ENCODE measurements at regions not wholly inside any gene's neighbourhood (a gene's known extent, or its start where the extent isn't known, plus 50 kb on each side); places are given as distances from the start of the nearest gene placed in this dataset.

DNA sequence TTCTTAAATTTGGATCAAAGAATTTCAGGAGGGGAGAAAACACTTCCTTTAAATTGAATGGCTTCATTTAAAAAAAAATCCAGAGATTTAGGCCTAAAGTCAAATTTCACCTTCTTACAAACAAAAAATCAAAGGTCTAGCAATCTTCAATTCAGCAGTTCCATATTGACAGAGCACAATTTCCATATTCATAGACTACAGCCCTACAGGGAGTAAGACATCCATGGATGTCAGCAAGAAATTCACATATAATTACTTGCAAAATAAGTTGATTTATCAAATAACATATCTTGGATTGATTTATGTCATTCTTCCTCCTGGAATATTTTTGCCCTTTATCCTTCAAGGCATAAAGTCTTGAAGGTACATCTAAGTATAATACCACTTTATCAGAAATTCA lies 103.4 kb downstream of the CNTN3 start:
- no peaks in the 10 kb centered on the region for H3K9me3 Mint-ChIP-seq
- no peaks in the 10 kb centered on the region for H3K27me3 Mint-ChIP-seq (ENCODE audit: low read depth)
- H3K36me3 Mint-ChIP-seq (ENCODE audit: low read depth): no peaks in the 10 kb centered on the region
- TF ChIP-seq, protein P1, sequence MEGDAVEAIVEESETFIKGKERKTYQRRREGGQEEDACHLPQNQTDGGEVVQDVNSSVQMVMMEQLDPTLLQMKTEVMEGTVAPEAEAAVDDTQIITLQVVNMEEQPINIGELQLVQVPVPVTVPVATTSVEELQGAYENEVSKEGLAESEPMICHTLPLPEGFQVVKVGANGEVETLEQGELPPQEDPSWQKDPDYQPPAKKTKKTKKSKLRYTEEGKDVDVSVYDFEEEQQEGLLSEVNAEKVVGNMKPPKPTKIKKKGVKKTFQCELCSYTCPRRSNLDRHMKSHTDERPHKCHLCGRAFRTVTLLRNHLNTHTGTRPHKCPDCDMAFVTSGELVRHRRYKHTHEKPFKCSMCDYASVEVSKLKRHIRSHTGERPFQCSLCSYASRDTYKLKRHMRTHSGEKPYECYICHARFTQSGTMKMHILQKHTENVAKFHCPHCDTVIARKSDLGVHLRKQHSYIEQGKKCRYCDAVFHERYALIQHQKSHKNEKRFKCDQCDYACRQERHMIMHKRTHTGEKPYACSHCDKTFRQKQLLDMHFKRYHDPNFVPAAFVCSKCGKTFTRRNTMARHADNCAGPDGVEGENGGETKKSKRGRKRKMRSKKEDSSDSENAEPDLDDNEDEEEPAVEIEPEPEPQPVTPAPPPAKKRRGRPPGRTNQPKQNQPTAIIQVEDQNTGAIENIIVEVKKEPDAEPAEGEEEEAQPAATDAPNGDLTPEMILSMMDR (conservative IDR thresholded peaks at IDR 0.05): no peak
- no peak for DNase-seq (ENCODE audit: low read depth, low spot score)
- no peak overlapping the region for H3K27ac Mint-ChIP-seq (ENCODE audit: unreplicated experiment)
- no peaks in the 10 kb centered on the region for H3K4me1 Mint-ChIP-seq
- no peak overlapping the region for H3K4me3 Mint-ChIP-seq

- Mint-ChIP-seq H3K4me1 (no peaks in the 10 kb centered on the region), H3K4me3 (no peak overlapping the region), H3K27me3 (ENCODE audit: low read depth) (no peaks in the 10 kb centered on the region), H3K36me3 (ENCODE audit: low read depth) (no peaks in the 10 kb centered on the region), H3K27ac (ENCODE audit: unreplicated experiment) (no peak overlapping the region), H3K9me3 (no peaks in the 10 kb centered on the region)
- no peak for DNase-seq (ENCODE audit: low read depth, low spot score)
- TF ChIP-seq, protein P1 (conservative IDR thresholded peaks at IDR 0.05): no peak
Observed at GRCh38 chr3:74510261-74510818, 104.1 kb downstream of the CNTN3 start.

- Mint-ChIP-seq H3K4me1 (peaks cover 1% of the 10 kb centered on the region), H3K27ac (ENCODE audit: unreplicated experiment) (no peak overlapping the region), H3K9me3 (no peaks in the 10 kb centered on the region), H3K36me3 (ENCODE audit: low read depth) (no peaks in the 10 kb centered on the region), H3K27me3 (ENCODE audit: low read depth) (no peaks in the 10 kb centered on the region), H3K4me3 (no peak overlapping the region)
- TF ChIP-seq, protein P1 (conservative IDR thresholded peaks at IDR 0.05): no peak
- no peak for DNase-seq (ENCODE audit: low read depth, low spot score)
Observed at GRCh38 chr3:74507691-74508090, 106.8 kb downstream of the CNTN3 start.

DNA sequence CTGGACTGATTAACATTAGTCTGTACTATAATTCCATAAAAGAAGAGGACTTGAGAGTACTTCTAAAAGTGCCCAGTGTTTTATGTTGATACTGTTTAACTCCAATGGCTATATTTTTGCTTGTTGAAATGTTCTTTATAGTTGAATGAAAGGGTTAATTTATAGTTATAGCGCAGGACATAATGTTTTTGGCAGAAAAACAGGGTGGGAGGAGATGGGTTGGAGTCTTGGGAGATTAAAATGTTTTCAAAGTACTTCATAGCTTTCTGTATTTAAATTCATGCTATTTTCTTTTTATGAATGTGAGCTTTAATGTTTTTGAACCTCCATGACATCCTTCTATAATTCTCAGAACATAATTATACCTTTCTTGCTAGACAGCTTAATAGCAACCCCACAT lies 108.2 kb downstream of the CNTN3 start:
- H3K4me1 Mint-ChIP-seq: peaks cover 5% of the 10 kb centered on the region
- DNase-seq (ENCODE audit: low read depth, low spot score): no peak
- H3K27ac Mint-ChIP-seq (ENCODE audit: unreplicated experiment): no peak overlapping the region
- H3K9me3 Mint-ChIP-seq: no peaks in the 10 kb centered on the region
- TF ChIP-seq, protein P1 (conservative IDR thresholded peaks at IDR 0.05): no peak
- H3K27me3 Mint-ChIP-seq (ENCODE audit: low read depth): no peaks in the 10 kb centered on the region
- H3K4me3 Mint-ChIP-seq: no peak overlapping the region
- H3K36me3 Mint-ChIP-seq (ENCODE audit: low read depth): no peaks in the 10 kb centered on the region

GRCh38 chr3:74501007-74501406 lies 113.5 kb downstream of the CNTN3 start:
- TF ChIP-seq, protein P1 (conservative IDR thresholded peaks at IDR 0.05): no peak
- Mint-ChIP-seq H3K4me1 (peaks cover 5% of the 10 kb centered on the region), H3K9me3 (no peaks in the 10 kb centered on the region), H3K27me3 (ENCODE audit: low read depth) (no peaks in the 10 kb centered on the region), H3K4me3 (no peak overlapping the region), H3K36me3 (ENCODE audit: low read depth) (no peaks in the 10 kb centered on the region), H3K27ac (ENCODE audit: unreplicated experiment) (no peak overlapping the region)
- no peak for DNase-seq (ENCODE audit: low read depth, low spot score)
